Spleen (tissue), 7 donors: ENCODE measurements at regions not wholly inside any gene's neighbourhood (a gene's known extent, or its start where the extent isn't known, plus 50 kb on each side); places are given as distances from the start of the nearest gene placed in this dataset.

Source experiments
- CTCF ChIP-seq, 11 experiments: fragments of 200-600 bp in 7 of 11; fragments of 450-650 bp in 4 of 11; sonication (generic) in 4 of 11; IDR thresholded peaks in 8 of 11; conservative IDR thresholded peaks in 3 of 11; 1 replicate in 7 of 11; 2 replicates in 4 of 11; pipeline versions ENCODE4 v1.4.0 to v1.8.0; 2016 to 2021; ENCODE audit warnings: antibody characterized with exemption in 11 of 11, inconsistent platforms in 4 of 11, mild to moderate bottlenecking in 1 of 11
- POLR2A ChIP-seq, 3 donors: fragments of 450-650 bp; IDR thresholded peaks; one replicate each; pipeline ENCODE4 v1.5.1; 2017; ENCODE audit warnings: antibody characterized with exemption in 3 of 3, mild to moderate bottlenecking in 1 of 3
- donor health status: DM: no; HTN: no; CAD: no; lungs with moderate emphysema.
- donor health status: DM: no; HTN: no; CAD: no.
- donor health status: DM: no; HTN: no; CAD: no.

- no peak for TF ChIP-seq POLR2A (IDR thresholded peaks at IDR 0.05)
- TF ChIP-seq CTCF (IDR thresholded peaks at IDR 0.05 in 8 of 11, conservative IDR thresholded peaks at IDR 0.05 in 3 of 11), result no peak
Observed at GRCh38 chr10:78718032-78718572, 350.7 kb upstream of the ZMIZ1 start.
